AG10803 (cell line): ENCODE measurements at regions not wholly inside any gene's neighbourhood (a gene's known extent, or its start where the extent isn't known, plus 50 kb on each side); places are given as distances from the start of the nearest gene placed in this dataset.

Experiments used
- DNase-seq: peaks from one replicate; pipeline ENCODE4 v3.0.0; 2010; ENCODE audit warnings: low read depth
- H3K4me3 ChIP-seq: 2 replicates; pipeline ENCODE4 v1.5.1; 2011; ENCODE audit warnings: mild to moderate bottlenecking, low read length, control low read depth
- CTCF ChIP-seq: conservative IDR thresholded peaks from 2 replicates; pipeline ENCODE4 v1.5.1; 2011; ENCODE audit warnings: mild to moderate bottlenecking, low read length, control low read depth, inconsistent platforms

- DNase-seq = no peak
- no peak overlapping the region for H3K4me3 ChIP-seq
- no peak for TF ChIP-seq CTCF
Measured at GRCh38 chr14:94679106-94679810, 67.1 kb downstream of the SERPINA3 start.

- H3K4me3 ChIP-seq = no peak overlapping the region
- no peak for TF ChIP-seq CTCF
- no peak for DNase-seq
Measured at GRCh38 chr14:94677747-94678146, 65.6 kb downstream of the SERPINA3 start.

GRCh38 chr14:94677213-94677612 is 65.0 kb downstream of the SERPINA3 start:
- no peak overlapping the region for H3K4me3 ChIP-seq
- no peak for TF ChIP-seq CTCF

GRCh38 chr14:94676495-94677185 is 64.4 kb downstream of the SERPINA3 start:
- TF ChIP-seq CTCF = no peak
- no peak for DNase-seq
- no peak overlapping the region for H3K4me3 ChIP-seq

More at GRCh38 chr14:94677213-94677612, 65.0 kb downstream of the SERPINA3 start:
- DNase-seq = no peak

GRCh38 chr14:94675036-94675435 is 62.8 kb downstream of the SERPINA3 start:
- DNase-seq = no peak
- H3K4me3 ChIP-seq = no peak overlapping the region
- TF ChIP-seq CTCF = no peak

- no peak for DNase-seq
- no peak overlapping the region for H3K4me3 ChIP-seq
- no peak for TF ChIP-seq CTCF
Measured at GRCh38 chr14:94673781-94674231, 61.6 kb downstream of the SERPINA3 start.
